Raji (cell line): ENCODE measurements at regions not wholly inside any gene's neighbourhood (a gene's known extent, or its start where the extent isn't known, plus 50 kb on each side); places are given as distances from the start of the nearest gene placed in this dataset.

Experiments used
- POLR2A ChIP-seq: IDR thresholded peaks from 2 replicates; pipeline ENCODE4 v1.6.1; 2011; ENCODE audit warnings: low read depth, low read length, control low read depth; ENCODE audit not compliant: insufficient read depth

GRCh38 chr2:58900246-58901027 is 659.3 kb upstream of the FANCL start:
- no peak for TF ChIP-seq POLR2A

GRCh38 chr2:58899692-58900091 is 658.6 kb upstream of the FANCL start:
- TF ChIP-seq POLR2A, result no peak

- no peak for TF ChIP-seq POLR2A
These were observed 655.5 kb upstream of the FANCL start for GRCh38 chr2:58896638-58897037.

GRCh38 chr2:58895857-58896256 is 654.7 kb upstream of the FANCL start:
- no peak for TF ChIP-seq POLR2A

GRCh38 chr2:58893656-58894351 is 652.7 kb upstream of the FANCL start:
- TF ChIP-seq POLR2A, result no peak

- TF ChIP-seq POLR2A, result no peak
These were observed 650.8 kb upstream of the FANCL start for GRCh38 chr2:58891828-58892377.

- TF ChIP-seq POLR2A, result no peak
These were observed 649.9 kb upstream of the FANCL start for GRCh38 chr2:58890865-58891525.

- TF ChIP-seq POLR2A, result no peak
These were observed 644.9 kb upstream of the FANCL start for GRCh38 chr2:58886009-58886408.

- no peak for TF ChIP-seq POLR2A
These were observed 638.7 kb upstream of the FANCL start for GRCh38 chr2:58879834-58880233.

GRCh38 chr2:58878778-58879177 is 637.7 kb upstream of the FANCL start:
- TF ChIP-seq POLR2A, result no peak

- TF ChIP-seq POLR2A, result no peak
These were observed 635.0 kb upstream of the FANCL start for GRCh38 chr2:58876126-58876525.

GRCh38 chr2:58875436-58875835 is 634.3 kb upstream of the FANCL start:
- no peak for TF ChIP-seq POLR2A

GRCh38 chr2:58871469-58872142 is 630.5 kb upstream of the FANCL start:
- TF ChIP-seq POLR2A, result no peak

GRCh38 chr2:58870704-58871103 is 629.6 kb upstream of the FANCL start:
- TF ChIP-seq POLR2A, result no peak

GRCh38 chr2:58866946-58867345 is 625.8 kb upstream of the FANCL start:
- no peak for TF ChIP-seq POLR2A
